Testis (tissue), 2 donors: ENCODE measurements at regions not wholly inside any gene's neighbourhood (a gene's known extent, or its start where the extent isn't known, plus 50 kb on each side); places are given as distances from the start of the nearest gene placed in this dataset.

Experiments
- CTCF ChIP-seq, 3 experiments: fragments of 450-650 bp in 2 of 3; fragments of 200-600 bp in 1 of 3; sonication (generic) in 1 of 3; IDR thresholded peaks; one replicate each; pipeline ENCODE4 v1.5.1; 2016 to 2019; ENCODE audit warnings: antibody characterized with exemption in 3 of 3, mild to moderate bottlenecking in 2 of 3, moderate library complexity in 1 of 3
- POLR2A ChIP-seq: fragments of 450-650 bp; IDR thresholded peaks from one replicate; pipeline ENCODE4 v1.6.1; 2017; ENCODE audit warnings: antibody characterized with exemption, mild to moderate bottlenecking, moderate library complexity

GRCh38 chr13:79711631-79712030 is 230.7 kb downstream of the NDFIP2 start:
- TF ChIP-seq CTCF (IDR thresholded peaks at IDR 0.05) (no peak), POLR2A (no peak)
